Embryonic facial prominence (tissue), 1 donor: ENCODE measurements at regions not wholly inside any gene's neighbourhood (a gene's known extent, or its start where the extent isn't known, plus 50 kb on each side); places are given as distances from the start of the nearest gene placed in this dataset.

Experiments
- DNase-seq: peaks from one replicate; pipeline ENCODE4 v3.0.0-alpha.2; 2016; ENCODE audit errors: extremely low spot score

GRCh38 chr12:67426067-67426466 is 156.9 kb downstream of the CAND1 start:
- peak; percentile 74 for DNase-seq

GRCh38 chr12:67427336-67427735 is 158.2 kb downstream of the CAND1 start:
- no peak for DNase-seq

DNA sequence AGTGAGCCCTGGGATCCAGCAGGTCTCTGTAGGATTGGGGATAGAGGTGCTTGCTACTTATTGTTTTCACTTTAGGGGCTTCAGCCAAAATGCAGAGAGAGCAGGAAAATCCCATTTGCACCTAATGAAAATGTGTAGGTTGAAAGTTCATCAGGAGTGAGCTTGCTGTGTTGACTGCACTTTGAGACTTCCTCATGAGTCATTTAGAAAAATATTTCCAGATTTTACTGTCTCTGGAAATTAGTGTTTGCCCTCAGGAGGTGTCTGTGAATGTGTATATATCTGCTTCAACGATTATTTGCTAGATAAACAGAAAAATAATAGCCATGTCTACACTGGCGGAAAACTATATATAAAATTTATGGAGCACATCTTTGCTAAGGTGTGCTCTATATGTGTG is 159.3 kb downstream of the CAND1 start:
- DNase-seq, result no peak

GRCh38 chr12:67430708-67431335 is 161.7 kb downstream of the CAND1 start:
- DNase-seq, result no peak

- DNase-seq, result no peak
These were observed 162.4 kb downstream of the CAND1 start for GRCh38 chr12:67431411-67432020.

DNA sequence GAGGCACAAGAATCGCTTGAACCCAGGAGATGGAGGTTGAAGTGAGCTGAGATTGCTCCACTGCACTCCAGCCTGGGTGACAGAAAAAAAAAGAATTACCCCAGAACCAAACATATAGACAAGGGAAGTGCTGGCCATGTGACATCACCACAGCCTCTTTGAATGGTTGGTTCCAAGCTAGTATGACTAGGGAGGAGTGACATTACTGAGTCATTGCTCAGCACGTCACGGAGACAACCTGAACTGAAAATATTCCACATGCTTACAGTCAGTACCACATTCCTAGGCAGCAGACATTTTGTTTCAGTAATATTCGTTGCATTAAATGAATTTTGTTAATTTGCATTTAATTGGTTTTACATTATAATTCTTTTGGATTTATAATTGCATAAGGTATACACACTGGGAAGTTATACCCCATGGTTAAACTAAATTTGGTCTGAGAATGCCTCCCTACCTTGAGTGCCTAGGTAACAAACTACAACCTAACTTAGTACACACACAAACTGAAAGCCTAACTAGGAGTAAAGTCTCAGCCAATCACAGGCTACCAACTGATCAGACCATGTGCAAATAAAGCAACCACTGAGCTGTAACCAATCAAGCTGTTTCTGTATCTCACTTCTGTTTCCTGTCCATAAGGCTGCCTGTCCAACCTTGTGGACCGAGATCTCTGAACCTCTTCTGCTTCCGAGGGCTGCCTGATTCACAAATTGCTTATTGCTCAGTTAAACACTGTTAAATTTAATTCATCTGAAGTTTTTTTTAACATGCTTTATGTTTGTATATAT is 164.4 kb downstream of the CAND1 start:
- DNase-seq, result no peak

DNA sequence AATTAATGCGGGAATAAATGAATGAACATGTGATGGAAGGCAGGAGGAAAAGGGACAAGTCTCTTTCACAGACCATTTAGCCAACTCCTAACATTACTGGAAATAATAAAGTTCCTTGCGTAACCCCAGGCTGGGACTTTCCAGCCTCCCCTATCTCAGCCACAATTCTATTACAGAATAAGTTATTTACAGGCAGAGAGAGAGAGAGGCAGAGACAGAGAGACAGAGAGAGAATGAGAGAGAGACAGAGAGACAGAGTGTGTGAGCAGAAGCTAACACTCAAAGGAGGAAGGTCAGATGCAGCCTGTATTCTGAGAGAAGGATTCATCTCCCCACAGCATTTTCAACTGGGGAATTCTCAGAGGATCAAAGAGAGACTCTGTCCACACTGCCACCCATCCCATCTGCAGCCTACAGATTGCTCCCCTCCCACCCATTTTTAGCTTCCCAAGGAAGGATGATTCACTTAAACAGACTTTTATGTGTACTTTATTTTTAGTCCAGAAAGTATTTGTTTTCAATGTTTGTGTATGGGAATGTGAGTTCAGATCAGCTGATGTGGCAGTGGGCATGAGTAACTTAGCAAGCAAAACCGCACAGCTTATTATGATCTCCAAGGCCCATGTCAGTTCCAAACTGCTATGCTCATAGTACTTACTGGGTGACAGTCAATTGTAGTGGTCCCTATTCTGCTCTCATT is 165.7 kb downstream of the CAND1 start:
- no peak for DNase-seq

DNA sequence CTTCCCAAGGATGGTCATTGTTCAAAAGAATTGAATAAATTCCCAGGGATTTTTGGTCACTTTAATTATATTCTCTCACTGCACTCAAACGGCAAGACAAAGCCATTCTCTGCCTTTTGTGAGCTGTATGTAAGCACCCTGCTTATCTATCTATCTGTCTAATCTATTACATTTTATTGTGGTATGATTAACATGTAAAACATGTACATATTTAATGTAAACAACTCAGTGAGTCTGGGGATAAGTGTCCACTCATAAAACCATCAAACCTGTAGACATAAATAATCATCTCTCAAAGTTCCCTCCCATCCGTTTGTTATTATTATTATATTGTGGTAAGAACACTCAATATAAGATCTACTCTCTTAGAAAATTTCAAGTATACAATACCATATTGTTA is 167.1 kb downstream of the CAND1 start:
- no peak for DNase-seq

DNA sequence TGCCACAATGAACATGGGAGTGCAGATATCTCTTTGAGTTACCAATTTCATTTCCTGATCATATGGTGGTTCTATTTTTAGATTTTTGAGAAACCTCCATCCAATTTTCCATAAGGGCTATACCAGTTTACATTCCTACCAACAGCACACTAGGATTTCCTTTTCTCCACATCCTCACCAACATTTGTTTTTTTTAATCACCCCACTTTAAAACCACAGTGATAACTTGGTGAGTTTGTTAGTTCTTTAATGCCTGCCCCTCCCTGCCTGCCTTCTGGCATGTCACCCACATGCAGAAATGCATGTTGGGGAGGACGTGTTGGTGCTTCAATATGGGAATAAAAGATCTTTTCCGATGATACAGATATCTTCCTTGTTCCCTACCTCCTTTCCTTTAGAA is 167.9 kb downstream of the CAND1 start:
- no peak for DNase-seq

DNA sequence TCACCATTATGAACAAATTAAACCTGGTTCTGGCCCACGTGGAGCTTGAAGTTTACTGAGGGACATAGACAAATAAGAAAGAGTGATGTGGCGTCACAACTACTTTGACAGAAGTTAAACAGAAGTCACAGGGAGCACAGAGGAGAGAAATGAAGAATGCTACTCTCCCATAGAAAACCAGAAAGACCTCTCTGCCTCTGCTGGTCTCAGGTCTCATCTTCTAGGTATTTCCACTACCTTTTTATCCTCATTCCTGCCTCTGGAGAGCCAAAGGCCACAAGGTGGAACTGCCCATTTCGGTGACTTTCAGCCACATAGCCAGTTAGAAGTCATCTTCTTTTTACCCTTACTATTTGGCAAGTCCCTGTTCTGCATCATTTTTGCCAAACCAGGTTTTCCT is 170.5 kb downstream of the CAND1 start:
- no peak for DNase-seq

DNA sequence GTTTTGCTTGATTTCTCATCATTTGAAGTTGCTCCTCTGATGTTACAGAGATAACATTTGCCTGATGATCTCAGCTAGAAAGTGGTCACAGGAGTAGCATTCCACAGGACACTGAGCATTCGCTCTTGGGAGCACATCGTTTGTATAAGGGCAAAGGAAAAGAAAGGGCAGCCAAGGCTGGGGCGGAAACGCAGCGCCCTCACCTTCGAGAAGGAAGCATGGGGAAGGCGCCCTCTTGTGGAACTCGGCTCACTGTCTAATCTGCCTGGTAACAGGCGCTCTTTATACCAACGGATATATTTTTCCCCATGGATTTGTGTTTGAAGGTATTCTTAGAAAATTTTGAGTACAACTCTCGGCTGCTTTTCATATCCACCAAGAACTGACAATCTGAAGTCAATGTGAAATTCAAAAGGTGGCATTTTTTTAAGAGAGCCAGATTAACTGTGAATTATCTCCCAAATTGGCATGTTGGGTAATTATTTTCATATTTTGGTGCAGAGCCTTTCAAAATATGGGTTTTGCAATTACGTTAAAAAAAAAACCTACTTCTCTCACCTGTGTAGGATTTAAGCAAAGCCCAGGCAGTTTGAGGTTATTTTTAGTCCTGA is 172.7 kb downstream of the CAND1 start:
- DNase-seq, result peak; percentile 57

- no peak for DNase-seq
These were observed 173.2 kb downstream of the CAND1 start for GRCh38 chr12:67442347-67442841.

DNA sequence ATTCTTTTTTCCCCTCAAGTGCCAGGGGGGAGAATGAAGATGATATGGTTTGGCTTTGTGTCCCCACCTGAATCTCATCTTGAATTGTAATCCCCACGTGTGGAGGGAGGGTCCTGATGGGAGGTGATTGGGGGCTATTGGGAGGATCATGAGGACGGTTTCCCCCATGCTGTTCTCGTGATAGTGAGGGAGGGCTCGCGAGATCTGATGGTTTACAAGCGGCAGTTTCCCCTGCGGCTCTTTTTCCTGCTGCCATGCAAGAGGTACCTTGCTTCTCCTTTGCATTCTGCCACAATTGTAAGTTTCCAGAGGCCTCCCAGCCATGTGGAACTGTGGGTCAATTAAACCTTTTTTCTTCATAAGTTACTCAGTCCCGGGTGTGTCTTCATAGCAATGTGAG is 173.7 kb downstream of the CAND1 start:
- DNase-seq, result no peak

- DNase-seq, result no peak
These were observed 175.4 kb downstream of the CAND1 start for GRCh38 chr12:67444542-67444941.

- no peak for DNase-seq
These were observed 177.6 kb downstream of the CAND1 start for GRCh38 chr12:67446716-67447115.

- no peak for DNase-seq
These were observed 178.0 kb downstream of the CAND1 start for GRCh38 chr12:67447180-67447579.

DNA sequence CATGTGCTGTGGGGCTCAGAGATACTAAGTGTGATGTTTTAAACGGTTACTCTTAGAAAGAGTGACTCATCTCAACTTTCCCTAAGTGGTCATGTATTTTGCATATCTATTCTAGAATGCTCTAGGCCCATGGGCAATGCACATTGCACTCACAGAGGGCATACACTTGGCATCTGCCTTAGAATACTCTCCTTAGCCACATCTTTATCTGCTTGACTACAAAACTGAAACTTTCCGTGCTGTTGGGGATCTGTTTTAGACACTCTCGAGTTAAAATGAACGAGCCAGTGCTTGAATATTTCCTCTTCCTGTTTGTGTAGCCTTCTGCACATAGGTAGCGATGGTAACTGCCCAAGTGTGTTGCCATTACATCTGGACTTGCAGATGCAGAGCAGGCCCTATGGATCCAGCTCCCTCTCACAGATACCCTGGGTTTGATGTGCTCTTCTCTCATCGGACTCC is 180.5 kb downstream of the CAND1 start:
- DNase-seq, result no peak

GRCh38 chr12:67450441-67450840 is 181.3 kb downstream of the CAND1 start:
- DNase-seq, result no peak

- DNase-seq, result no peak
These were observed 182.0 kb downstream of the CAND1 start for GRCh38 chr12:67451206-67451605.

- no peak for DNase-seq
These were observed 183.1 kb downstream of the CAND1 start for GRCh38 chr12:67452119-67452805.

DNA sequence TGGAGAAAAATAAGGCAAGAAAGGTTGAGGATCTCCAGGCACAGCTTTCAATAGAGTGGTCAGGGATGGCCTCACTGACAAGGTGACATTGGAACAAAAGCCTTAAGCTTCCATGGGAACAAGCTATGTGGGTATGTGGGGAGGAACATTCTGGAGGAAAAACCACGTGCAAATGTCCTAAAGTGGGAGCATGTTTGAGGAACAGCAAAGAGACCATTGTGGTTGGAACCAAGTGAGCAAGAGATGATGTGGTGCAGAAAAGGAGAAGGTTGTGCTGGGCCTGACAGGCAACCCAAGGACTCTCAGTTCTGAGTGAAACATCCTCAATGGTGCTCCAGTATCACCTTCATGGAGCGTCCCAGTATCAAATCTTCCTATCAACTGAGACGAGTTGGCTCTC is 184.0 kb downstream of the CAND1 start:
- no peak for DNase-seq
